NCI-H446 (cell line): ENCODE measurements at regions not wholly inside any gene's neighbourhood (a gene's known extent, or its start where the extent isn't known, plus 50 kb on each side); places are given as distances from the start of the nearest gene placed in this dataset.

ENCODE experiments used
- DNase-seq, 2 experiments: peaks; one replicate each; lab custom pipeline; 2025; lab: John Stamatoyannopoulos, UW

DNA sequence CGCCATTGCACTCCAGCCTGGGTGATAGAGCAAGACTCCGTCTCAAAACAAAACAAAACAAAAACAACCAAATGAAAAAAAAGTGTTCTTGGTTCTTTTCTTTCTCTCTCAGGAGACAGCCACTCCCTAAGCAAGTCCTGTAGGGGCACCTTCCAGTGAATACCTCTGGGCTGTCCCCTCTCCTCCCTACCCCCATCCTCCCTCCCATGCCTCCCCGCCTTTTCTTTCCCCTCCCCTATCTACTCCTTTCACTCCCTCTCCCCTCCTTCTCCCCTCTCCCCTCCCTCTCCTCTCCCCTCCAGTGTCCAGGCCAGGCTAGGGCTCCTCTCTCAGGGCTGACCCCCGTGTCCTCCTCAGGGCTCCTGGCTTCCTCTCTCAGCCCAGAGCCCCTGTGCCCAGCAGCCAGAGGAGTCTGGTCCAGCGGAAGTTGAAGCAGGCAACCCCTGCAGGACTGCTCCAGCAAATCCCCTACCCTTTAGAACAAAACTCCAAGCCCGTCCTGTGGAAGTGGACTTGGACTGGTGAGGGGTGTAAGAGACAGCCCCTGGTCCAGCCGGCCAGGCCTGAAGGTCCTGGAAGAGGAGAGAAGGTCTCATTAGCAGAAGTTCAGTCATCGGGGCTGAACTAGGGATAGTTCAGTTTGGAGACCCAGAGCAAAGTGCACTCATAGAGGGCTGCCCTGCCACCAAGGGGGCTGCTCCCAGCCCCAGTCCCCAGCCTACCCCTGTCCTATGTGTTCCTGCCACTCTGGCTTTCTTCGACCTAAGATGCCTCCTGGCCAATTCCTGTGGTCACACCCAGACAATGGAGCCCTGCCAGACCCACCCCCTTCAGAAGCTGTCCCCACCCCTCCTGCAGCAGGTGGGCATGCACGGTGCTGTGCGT lies 79.8 kb upstream of the IQSEC1 start:
- DNase-seq, result no peak

DNA sequence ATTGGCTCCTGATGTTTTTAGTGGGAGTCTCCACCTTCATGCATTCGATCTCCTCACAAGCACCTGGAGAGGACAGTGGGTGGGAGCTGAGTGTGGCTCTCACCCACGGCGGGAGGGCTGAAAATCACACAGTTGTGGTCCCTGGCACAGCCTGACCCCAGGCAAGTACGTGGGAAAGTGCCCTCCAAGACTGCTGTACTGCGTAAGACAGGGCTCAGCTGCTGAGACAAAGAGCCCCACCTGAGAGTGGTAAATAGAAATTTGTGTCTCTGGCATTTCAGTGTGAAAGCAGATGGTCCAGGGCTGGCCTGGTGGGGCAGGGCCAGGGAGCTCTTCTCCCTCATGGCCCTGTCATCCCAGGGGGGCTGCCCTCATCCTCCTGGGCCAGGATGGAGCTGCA lies 77.4 kb upstream of the IQSEC1 start:
- no peak for DNase-seq

DNA sequence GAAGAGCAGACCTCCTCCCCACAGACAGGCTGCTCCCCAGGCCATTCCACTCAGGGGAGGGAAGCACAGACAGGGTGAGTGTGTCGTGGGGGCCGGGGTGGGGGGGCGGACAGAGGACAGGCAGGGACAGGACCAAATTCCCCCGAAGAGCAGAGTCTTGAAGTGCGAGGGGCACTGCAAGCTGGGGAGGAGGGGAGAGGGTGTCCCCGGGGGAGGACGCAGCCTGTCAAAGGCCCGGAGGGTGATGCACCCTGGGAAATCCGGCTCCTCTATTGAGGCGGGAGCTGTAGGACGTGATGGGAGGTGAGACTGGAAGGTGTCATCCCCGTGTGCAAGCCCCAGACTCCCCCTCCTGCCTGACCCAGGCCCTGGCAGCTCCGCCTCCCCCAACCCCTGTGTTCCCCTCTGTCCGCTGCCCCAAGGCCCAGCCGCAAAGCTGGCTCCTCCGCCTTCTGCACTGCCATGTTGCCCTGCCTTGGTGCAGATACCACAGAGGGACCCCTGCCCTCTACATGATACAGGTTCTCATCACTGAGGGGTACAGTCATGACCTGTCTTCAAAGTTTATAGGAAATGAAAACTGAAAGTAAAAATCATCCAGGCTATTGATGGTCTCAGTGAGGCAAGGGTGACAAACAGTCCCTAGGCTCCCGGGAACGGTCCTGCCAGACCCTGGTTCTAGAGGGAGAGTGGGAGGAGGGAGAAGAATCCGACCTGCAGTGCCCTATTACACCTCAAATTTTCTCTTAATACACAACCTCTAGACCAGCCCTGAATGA lies 76.3 kb upstream of the IQSEC1 start:
- no peak for DNase-seq

DNA sequence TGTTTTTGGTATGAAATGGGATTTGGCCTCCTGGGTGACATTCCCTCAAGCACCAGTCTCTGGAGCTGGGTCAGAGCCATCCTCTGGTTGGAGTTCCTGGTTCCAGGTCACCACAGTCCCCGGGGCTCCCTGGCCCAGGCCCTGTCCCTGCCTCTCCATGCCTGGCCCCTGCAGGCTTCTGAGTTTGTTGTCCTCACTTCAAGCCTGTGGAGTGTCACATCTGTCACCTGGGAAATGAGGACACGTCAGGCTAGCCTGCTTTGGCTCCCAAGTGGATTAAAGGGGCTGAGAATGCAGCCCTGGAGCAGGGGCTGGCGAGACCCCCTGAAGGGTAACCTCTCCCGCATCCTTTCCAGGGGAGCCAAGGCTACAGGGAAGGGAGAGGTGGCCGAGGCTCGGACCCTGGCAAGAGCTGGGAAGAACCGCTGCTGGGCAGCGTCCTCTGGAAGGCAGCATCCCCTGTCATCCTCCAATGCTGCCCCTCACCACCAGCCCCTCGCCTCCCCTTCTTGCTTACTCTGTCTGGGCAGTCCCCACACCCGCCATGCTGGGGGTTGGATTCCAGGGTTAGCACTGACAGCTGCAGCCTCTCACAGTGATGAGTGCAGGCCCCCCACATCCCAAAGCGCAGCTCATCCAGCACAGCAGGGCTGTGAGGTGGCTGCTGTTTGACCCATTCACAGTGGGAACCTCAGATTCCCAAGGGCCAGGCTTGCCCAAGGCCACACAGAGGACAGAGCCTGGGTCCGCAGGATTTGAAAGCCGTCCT lies 75.5 kb upstream of the IQSEC1 start:
- no peak for DNase-seq

DNA sequence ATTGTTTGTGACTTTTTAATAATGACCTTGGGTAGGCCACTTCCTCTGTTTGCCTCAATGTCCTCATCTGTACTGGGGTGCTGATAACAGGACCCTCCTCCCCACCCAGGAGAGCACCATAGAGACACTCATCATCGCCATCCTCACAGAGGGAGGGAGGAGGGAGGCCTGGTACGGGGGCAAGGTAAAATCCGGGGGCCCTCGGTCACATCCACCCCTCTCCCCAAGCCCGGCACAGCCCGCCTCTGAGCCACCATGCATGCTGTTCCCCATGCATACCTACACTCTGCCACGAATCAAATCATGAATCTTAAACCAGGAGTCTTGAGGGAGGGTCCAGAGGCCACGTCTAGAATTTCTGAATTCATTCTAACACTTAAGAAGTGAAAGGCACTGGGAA lies 74.9 kb upstream of the IQSEC1 start:
- no peak for DNase-seq

DNA sequence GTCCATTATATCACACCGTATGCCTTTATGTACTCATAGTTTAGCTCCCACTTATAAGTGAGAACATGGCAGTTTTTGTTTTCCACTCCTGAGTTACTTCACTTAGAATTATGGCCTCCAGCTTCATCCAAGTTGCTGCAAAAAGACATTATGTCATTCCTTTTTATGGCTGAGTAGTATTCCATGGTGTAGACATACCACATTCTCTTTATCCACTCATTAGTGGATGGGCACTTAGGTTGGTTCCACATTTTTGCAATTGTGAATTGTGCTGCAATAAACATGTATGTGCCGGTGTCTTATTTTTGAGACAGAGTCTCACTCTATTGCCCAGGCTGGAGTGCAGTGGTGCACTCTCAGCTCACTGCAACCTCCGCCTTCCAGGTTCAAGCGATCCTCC lies 74.1 kb upstream of the IQSEC1 start:
- no peak for DNase-seq

DNA sequence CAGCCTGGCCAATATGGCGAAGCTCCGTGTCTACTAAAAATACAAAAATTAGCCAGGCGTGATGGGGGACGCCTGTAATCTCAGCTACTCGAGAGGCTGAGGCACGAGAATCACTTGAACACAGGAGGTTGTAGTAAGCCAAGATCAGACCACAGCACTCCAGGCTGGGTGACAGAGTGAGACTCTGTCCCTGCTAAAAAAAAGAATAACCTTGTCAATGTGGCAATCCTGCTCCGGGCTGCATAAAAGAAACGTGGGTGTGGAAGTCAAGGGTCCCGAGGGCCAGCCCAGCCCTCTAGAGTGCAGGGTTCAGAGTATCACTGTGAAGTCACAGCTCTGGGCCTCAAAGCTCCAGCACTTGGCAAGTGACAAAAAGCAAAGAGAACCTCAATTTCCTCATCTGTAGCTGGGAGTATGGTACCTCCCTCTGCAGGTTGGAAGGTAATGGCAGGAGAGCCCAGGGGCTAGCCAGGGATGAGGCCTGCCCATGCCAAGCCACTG lies 73.5 kb upstream of the IQSEC1 start:
- DNase-seq, result no peak

DNA sequence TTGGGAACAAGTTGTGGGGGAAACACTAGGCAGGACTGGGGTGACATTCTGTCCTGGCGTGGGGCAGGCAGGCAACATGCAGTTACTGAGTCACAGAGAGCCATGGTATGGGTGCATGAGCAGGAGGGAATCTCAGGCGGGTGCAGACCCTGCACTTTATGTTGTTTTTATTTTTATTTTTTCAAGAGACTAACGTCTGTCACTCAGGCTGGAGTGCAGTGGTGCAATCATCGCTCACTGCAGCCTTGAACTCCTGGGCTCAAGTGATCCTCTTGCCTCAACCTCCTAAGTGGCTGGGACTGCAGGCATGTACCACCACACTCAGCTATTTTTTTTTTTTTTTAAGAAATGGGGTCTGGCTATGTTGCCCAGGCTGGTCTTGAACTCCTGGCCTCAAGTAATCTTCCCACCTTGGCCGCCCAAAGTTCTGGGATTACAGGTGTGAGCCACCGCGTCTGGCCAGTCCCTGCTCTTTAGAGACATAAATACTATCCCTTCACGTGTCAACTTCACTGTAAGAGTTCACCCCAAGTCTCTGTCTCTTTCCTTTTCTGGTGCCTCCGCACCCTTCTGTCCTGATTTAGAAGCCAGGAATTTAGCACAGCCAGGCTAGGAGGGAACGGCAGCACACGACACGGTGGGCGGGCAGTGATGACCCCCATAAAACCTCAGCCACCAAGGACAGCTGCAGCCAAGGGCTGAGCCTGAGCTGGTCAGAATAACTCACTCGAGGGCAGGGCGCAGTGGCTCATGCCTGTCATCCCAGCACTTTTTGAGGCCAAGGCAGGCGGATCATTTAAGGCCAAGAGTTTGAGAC lies 72.8 kb upstream of the IQSEC1 start:
- DNase-seq, result no peak

DNA sequence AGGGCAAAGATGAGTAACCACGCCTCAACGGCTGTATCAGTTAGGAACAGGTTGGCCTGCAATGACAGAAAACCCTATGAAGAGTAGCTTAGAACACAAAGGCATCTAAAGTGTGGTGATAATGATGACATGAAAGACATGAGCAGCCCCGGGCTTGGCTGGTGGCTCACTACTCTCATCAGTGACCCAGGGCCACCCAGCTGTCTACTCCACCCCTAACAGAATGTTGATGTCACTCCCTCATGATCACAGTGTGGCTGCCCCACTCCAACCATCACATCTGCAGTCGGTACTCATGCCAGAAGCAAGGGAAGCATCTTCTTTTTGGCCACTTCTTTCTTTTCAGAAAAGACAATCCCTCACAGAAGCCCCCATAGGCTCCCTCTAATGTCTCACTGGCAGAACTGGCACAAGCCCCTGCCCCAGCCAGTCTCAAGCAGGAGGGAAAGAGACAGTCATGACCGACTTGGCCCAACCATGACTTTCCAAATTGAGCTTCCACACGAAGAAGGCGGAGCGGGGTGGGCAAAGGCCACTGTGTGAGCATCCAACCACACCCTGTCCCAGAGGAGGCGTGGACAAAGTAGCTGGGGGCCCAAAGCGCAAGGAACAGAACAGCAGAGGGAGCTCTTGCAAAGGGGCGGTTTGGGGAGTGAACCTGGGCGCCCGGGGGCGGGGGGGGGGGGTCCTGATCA lies 72.0 kb upstream of the IQSEC1 start:
- DNase-seq, result no peak

DNA sequence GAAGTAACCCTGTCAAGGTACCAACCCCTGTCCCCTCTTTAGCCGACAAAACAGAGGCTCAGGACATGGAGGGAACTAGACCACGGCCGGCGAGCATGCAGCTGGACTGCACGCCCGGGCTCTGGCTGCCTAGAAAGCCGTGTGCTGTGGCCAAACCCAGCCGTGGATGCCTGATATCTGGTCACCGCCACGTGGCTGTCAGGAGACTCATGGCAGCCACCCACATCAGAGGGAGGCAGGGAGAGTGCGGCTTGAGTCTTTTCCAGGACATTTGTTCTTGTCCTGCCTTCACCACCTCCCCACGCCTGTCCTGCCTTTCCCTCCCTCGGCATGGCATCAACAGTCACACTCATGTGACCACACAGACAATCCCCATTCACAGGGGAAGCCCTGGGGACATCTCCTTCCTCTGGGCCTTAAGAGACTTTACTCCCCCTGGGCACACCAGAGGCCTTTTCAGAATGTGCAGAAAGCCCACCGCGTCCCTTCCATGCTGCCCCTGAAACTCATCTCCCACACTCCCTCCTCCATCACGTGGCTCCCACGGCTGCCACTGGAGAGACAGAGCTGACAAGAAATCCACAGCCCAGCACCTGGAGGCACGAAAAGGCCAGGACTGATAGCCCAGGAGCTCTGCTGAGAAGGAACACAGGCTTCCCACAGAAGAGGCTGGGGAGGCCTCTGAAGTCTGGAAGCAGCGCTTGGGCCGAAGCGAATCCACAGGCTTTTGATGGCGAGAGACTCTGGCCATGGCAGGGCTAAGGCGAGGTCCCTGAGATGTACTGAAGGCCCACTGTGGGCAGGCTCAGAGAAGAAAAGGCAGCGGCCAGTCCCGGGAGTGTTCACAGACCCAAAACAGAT lies 71.2 kb upstream of the IQSEC1 start:
- DNase-seq, result no peak

DNA sequence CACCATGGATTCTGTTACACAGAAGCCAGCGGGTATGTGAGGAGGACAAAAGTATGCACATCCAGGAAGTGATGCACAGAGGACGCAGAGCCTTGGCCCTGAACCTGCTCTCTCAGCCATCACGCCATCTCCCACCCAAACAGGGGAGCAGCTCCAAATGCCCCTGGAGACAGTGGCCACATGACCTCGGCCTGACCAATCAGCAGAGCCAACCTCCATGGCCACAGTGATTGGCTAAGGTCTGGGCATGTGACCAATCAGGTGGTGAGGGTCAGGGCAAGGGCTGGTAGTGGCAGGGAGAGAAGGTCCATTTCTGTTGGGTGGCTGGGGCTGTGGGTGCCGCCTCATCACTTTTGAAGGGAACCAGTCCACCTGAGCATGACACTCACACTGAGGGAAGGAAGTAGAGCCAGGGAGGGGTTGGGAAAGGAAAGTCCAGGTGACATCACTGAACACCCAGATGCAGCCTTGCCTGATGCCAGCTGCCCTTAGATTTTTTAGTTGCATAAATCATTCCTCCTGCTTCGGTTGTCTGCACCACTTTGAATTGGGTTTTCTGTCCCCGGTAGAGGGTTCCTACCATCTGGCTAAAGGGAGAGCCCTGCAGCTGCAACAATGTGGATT lies 70.3 kb upstream of the IQSEC1 start:
- no peak for DNase-seq

DNA sequence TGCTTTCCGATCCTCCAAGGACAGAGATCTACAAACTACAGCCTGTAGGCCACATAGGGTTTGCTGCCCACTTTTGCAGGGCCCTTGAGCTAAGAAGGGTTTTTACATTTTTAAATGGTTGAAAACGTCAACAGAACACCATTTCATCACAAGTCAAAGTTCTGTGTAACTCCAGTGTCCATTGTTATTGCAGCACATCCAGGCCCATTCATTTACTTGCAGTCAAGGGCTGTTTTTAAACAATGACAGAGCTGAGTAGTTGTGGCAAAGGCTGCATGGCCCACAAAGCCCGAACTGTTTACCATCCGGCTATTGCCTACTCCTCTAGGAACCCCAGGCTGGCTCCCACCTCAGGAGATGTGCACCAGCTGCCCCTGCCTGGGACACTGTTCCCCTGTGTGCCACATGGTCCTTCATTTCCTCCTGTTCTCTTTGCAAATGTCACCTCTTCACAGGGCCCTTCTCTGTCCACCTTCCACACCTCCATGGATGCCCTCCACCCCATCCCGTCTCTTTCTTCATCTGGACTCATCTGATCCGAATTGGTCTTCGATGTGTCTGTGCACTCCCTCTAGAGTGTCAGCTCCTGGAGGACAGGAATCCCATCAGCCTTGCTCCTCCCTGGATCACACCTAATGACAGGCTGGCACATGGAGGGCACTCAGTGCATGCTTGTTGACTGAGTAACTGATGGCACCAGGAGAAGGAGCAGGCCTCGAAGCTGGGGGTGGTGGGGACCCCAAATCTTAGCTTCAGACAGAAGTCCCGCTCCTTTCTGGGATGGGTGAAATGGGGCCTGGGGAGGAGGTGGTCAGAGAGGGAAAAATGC lies 69.5 kb upstream of the IQSEC1 start:
- no peak for DNase-seq

DNA sequence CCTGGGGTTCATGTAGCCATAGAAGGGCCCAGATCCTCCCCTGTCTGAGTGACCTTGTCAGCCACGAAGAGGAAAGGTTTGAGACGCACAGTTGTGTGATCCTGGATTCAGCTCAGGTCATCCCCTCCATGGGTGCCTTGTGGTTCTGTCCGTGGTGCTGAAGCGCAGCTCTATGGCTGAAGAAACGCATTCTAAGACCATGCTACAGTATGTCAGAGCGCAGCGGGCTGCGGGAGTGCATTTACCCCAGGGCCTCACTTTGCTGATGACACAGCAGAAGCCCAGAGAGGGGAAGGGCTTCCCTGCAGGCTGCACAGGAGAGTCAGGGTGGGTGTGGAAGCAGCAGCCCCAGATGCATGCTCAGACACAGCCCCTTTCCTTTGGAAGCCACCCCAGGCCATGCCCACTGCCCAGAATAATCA lies 68.8 kb upstream of the IQSEC1 start:
- no peak for DNase-seq

DNA sequence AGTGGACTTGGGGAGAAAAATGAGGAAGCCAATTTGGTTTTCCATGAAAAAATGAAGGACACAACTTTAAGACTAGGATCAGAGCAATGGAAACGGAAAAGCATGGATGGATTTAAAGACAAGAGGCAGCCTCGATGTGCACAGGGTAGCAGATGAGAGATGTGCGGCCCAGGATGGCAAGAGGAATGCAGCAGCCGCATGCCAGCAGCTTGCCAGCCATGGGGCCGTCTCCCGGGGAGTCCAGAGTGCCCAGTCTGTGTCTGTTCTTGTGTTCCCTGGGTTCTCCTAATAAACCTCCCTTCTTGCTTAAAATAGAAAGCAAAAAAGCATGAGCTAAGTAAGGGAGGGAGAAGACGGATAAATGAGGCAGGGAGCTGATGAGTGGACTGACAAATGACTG lies 68.0 kb upstream of the IQSEC1 start:
- no peak for DNase-seq

DNA sequence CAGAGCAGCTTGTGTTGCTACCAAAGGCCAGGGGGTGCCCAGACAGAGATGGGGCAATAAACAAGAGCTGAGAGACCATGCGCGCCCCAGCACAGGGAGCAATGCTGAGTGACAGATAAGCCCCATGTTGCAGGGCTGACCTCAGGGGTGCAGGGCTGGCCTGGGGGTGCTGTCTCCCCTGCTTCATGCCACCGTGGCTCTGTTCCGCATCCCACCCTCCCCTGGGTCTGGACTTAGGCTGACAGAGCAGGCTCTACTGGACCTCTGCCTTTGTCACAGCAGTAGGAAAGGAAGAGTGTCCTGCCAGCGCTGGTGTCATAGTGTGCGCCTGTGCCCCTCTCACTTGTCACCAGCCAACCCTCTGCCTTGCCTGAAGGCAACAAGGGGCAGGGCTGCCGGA lies 67.4 kb upstream of the IQSEC1 start:
- no peak for DNase-seq

DNA sequence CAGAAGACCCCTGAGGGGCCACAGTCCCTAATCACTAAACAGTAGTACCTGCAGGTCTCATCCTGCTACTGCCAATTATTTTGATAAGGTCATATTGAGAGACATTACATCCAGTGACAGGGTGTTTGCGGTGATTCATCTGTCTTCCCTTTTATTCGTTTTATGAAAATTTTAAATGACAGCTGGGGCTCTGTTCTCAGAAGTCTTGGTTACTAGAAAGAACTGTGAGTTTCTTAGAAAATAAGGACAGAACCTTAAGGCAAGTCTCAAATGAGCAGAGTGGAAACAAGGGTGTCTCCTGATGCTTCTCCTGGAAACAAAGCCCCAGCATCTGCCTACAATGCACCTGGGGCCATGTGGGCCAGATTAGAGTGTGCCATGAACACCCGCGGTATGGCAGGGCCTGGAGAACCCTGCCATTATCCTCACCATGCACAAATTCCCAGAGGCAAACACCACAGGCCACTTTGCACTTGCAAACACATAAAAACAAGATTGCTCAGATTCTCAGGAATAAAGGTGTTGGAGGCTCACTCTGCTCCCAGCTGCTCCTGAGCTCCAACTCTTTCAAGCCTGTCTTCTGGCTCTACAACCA lies 66.3 kb upstream of the IQSEC1 start:
- no peak for DNase-seq

DNA sequence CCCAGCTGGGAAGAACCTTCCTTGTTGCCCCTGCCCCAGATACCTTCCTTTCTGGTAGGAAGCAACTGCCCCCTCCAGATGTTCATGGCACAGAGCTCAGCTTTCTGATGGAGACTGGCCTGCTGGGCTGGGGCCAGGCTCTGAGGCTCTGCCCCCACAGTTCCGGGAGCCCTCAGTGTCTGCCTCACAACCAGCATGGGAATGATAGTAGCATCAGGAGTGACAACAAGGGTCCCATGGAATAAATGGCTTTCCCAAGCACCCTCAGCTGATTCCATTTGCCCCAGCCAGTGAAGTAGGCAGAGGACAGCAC lies 65.6 kb upstream of the IQSEC1 start:
- no peak for DNase-seq
